ENCODE measurements at regions not wholly inside any gene's neighbourhood (a gene's known extent, or its start where the extent isn't known, plus 50 kb on each side); places are given as distances from the start of the nearest gene placed in this dataset.

- CTCF ChIA-PET = no interaction called here
- peaks cover 27% of the 10 kb centered on the region for H3K9me3 Mint-ChIP-seq
- no peaks in the 10 kb centered on the region for H3K27me3 Mint-ChIP-seq (ENCODE audit: low read depth)
- no peak overlapping the region for H3K4me3 Mint-ChIP-seq
- ATAC-seq = no peak
- TF ChIP-seq ZNF416 (CRISPR knock-in tag; IDR thresholded peaks at IDR 0.05) (no peak), TP53 (CRISPR knock-in tag; IDR thresholded peaks at IDR 0.05) (no peak), TCF7 (CRISPR knock-in tag; IDR thresholded peaks at IDR 0.05; ENCODE audit: low read depth) (no peak), ZNF671 (CRISPR knock-in tag; IDR thresholded peaks at IDR 0.05) (no peak), NFE2L1 (CRISPR knock-in tag; IDR thresholded peaks at IDR 0.05) (no peak), ZNF423 (CRISPR knock-in tag; IDR thresholded peaks at IDR 0.05) (no peak), ZNF396 (CRISPR knock-in tag; IDR thresholded peaks at IDR 0.05; ENCODE audit: borderline replicate concordance) (no peak), ZBTB21 (CRISPR knock-in tag; IDR thresholded peaks at IDR 0.05; ENCODE audit: borderline replicate concordance) (no peak)
- TF ChIP-seq, protein P1, sequence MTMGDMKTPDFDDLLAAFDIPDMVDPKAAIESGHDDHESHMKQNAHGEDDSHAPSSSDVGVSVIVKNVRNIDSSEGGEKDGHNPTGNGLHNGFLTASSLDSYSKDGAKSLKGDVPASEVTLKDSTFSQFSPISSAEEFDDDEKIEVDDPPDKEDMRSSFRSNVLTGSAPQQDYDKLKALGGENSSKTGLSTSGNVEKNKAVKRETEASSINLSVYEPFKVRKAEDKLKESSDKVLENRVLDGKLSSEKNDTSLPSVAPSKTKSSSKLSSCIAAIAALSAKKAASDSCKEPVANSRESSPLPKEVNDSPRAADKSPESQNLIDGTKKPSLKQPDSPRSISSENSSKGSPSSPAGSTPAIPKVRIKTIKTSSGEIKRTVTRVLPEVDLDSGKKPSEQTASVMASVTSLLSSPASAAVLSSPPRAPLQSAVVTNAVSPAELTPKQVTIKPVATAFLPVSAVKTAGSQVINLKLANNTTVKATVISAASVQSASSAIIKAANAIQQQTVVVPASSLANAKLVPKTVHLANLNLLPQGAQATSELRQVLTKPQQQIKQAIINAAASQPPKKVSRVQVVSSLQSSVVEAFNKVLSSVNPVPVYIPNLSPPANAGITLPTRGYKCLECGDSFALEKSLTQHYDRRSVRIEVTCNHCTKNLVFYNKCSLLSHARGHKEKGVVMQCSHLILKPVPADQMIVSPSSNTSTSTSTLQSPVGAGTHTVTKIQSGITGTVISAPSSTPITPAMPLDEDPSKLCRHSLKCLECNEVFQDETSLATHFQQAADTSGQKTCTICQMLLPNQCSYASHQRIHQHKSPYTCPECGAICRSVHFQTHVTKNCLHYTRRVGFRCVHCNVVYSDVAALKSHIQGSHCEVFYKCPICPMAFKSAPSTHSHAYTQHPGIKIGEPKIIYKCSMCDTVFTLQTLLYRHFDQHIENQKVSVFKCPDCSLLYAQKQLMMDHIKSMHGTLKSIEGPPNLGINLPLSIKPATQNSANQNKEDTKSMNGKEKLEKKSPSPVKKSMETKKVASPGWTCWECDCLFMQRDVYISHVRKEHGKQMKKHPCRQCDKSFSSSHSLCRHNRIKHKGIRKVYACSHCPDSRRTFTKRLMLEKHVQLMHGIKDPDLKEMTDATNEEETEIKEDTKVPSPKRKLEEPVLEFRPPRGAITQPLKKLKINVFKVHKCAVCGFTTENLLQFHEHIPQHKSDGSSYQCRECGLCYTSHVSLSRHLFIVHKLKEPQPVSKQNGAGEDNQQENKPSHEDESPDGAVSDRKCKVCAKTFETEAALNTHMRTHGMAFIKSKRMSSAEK (CRISPR knock-in tag; IDR thresholded peaks at IDR 0.05; ENCODE audit: borderline replicate concordance) = no peak
- TF ChIP-seq, protein P2, sequence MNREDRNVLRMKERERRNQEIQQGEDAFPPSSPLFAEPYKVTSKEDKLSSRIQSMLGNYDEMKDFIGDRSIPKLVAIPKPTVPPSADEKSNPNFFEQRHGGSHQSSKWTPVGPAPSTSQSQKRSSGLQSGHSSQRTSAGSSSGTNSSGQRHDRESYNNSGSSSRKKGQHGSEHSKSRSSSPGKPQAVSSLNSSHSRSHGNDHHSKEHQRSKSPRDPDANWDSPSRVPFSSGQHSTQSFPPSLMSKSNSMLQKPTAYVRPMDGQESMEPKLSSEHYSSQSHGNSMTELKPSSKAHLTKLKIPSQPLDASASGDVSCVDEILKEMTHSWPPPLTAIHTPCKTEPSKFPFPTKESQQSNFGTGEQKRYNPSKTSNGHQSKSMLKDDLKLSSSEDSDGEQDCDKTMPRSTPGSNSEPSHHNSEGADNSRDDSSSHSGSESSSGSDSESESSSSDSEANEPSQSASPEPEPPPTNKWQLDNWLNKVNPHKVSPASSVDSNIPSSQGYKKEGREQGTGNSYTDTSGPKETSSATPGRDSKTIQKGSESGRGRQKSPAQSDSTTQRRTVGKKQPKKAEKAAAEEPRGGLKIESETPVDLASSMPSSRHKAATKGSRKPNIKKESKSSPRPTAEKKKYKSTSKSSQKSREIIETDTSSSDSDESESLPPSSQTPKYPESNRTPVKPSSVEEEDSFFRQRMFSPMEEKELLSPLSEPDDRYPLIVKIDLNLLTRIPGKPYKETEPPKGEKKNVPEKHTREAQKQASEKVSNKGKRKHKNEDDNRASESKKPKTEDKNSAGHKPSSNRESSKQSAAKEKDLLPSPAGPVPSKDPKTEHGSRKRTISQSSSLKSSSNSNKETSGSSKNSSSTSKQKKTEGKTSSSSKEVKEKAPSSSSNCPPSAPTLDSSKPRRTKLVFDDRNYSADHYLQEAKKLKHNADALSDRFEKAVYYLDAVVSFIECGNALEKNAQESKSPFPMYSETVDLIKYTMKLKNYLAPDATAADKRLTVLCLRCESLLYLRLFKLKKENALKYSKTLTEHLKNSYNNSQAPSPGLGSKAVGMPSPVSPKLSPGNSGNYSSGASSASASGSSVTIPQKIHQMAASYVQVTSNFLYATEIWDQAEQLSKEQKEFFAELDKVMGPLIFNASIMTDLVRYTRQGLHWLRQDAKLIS (CRISPR knock-in tag; IDR thresholded peaks at IDR 0.05; ENCODE audit: borderline replicate concordance) = no peak
- TF ChIP-seq, protein P3, sequence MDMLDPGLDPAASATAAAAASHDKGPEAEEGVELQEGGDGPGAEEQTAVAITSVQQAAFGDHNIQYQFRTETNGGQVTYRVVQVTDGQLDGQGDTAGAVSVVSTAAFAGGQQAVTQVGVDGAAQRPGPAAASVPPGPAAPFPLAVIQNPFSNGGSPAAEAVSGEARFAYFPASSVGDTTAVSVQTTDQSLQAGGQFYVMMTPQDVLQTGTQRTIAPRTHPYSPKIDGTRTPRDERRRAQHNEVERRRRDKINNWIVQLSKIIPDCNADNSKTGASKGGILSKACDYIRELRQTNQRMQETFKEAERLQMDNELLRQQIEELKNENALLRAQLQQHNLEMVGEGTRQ (CRISPR knock-in tag; IDR thresholded peaks at IDR 0.05) = no peak
- DNase-seq (ENCODE audit: low spot score) = no peak
- H3K4me1 Mint-ChIP-seq = peaks cover 11% of the 10 kb centered on the region
- H3K36me3 Mint-ChIP-seq = peaks cover 21% of the 10 kb centered on the region
- no peak overlapping the region for H3K27ac Mint-ChIP-seq
- POLR2A ChIA-PET = no interaction called here
Observed at GRCh38 chr13:38520041-38520440, 166.8 kb upstream of the FREM2 start.

GRCh38 chr13:38527140-38527539, 159.7 kb upstream of the FREM2 start:
- POLR2A ChIA-PET = no interaction called here
- Mint-ChIP-seq H3K4me3 (no peak overlapping the region), H3K27ac (0 out of 2 replicates have a peak overlapping the region, but pooled peaks have one; percentile 28), H3K27me3 (ENCODE audit: low read depth) (no peaks in the 10 kb centered on the region), H3K4me1 (peaks cover 35% of the 10 kb centered on the region), H3K36me3 (no peaks in the 10 kb centered on the region), H3K9me3 (no peaks in the 10 kb centered on the region)
- ATAC-seq (peak; percentile 71), DNase-seq (ENCODE audit: low spot score) (no peak)
- CTCF ChIA-PET = no interaction called here
- TF ChIP-seq FOXK1 (CRISPR knock-in tag; IDR thresholded peaks at IDR 0.05) (no peak), RELA (CRISPR knock-in tag; IDR thresholded peaks at IDR 0.05; ENCODE audit: borderline replicate concordance) (no peak), ZNF121 (CRISPR knock-in tag; IDR thresholded peaks at IDR 0.05) (no peak), GABPB1 (CRISPR knock-in tag; IDR thresholded peaks at IDR 0.05) (no peak), JUN (CRISPR knock-in tag; IDR thresholded peaks at IDR 0.05) (no peak), NR1H2 (CRISPR knock-in tag; IDR thresholded peaks at IDR 0.05) (no peak), KAT7 (CRISPR knock-in tag; IDR thresholded peaks at IDR 0.05; ENCODE audit: borderline replicate concordance) (no peak)
- TF ChIP-seq, protein P4, sequence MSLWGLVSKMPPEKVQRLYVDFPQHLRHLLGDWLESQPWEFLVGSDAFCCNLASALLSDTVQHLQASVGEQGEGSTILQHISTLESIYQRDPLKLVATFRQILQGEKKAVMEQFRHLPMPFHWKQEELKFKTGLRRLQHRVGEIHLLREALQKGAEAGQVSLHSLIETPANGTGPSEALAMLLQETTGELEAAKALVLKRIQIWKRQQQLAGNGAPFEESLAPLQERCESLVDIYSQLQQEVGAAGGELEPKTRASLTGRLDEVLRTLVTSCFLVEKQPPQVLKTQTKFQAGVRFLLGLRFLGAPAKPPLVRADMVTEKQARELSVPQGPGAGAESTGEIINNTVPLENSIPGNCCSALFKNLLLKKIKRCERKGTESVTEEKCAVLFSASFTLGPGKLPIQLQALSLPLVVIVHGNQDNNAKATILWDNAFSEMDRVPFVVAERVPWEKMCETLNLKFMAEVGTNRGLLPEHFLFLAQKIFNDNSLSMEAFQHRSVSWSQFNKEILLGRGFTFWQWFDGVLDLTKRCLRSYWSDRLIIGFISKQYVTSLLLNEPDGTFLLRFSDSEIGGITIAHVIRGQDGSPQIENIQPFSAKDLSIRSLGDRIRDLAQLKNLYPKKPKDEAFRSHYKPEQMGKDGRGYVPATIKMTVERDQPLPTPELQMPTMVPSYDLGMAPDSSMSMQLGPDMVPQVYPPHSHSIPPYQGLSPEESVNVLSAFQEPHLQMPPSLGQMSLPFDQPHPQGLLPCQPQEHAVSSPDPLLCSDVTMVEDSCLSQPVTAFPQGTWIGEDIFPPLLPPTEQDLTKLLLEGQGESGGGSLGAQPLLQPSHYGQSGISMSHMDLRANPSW (CRISPR knock-in tag; conservative IDR thresholded peaks at IDR 0.05; ENCODE audit: low read depth) = no peak
- TF ChIP-seq, protein P1 (CRISPR knock-in tag; IDR thresholded peaks at IDR 0.05; ENCODE audit: borderline replicate concordance) = no peak
